Muscle of leg (tissue), 3 donors: ENCODE measurements at regions not wholly inside any gene's neighbourhood (a gene's known extent, or its start where the extent isn't known, plus 50 kb on each side); places are given as distances from the start of the nearest gene placed in this dataset.

ENCODE experiments used
- DNase-seq: peaks from one replicate; pipeline ENCODE4 v3.0.0; 2013
- H3K27ac ChIP-seq: one replicate; pipeline ENCODE4 v1.5.1; 2013; ENCODE audit warnings: mild to moderate bottlenecking, low read length, control low read depth
- H3K27me3 ChIP-seq: one replicate; pipeline ENCODE4 v1.6.1; 2013; ENCODE audit warnings: low read length; ENCODE audit not compliant: control insufficient read depth, insufficient read depth
- H3K36me3 ChIP-seq: one replicate; pipeline ENCODE4 v1.6.1; 2013; ENCODE audit warnings: low read length; ENCODE audit not compliant: control insufficient read depth, insufficient read depth
- H3K4me1 ChIP-seq: one replicate; pipeline ENCODE4 v1.6.1; 2013; ENCODE audit warnings: low read length; ENCODE audit not compliant: control insufficient read depth, insufficient read depth
- H3K4me3 ChIP-seq: one replicate; pipeline ENCODE4 v1.5.1; 2013; ENCODE audit warnings: low read length, control low read depth
- H3K9me3 ChIP-seq: replicated peaks from 2 replicates; pipeline ENCODE4 v1.6.1; 2013; ENCODE audit warnings: low read depth, low read length; ENCODE audit not compliant: control insufficient read depth
- WGBS: methylation state at CpG from one replicate; pipeline ENCODE4 v1.1.5; 2013; ENCODE audit warnings: missing lambda C conversion rate; ENCODE audit not compliant: insufficient coverage; 5-methylcytosine and 5-hydroxymethylcytosine counted together

DNA sequence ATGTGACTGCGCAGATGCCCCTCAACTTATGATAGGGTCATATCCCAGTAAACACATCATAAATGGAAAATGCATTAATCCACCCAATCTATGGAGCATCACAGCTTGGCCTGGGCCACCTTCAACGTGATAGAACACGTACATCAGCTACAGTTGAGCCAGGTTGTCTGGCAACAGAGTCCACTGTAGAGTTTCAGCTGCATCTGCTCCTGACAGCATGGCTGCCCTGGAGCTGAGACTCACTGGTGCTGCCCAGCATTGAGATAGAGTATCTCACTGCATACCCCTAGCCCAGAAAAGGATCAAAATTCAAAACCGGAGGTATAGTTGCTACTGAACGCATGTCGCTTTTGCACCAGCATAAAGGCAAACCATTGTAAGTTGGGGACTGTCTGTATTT, 437.7 kb upstream of the MKI67 start:
- Histone ChIP-seq H3K27ac (no peak overlapping the region), H3K4me3 (no peak overlapping the region), H3K4me1 (peaks cover 36% of the 10 kb centered on the region), H3K36me3 (no peaks in the 10 kb centered on the region), H3K9me3 (peaks cover 14% of the 10 kb centered on the region), H3K27me3 (peaks cover under 1% of the 10 kb centered on the region)
- WGBS, result 98% methylated on average over 6 of the region's 6 CpGs
- DNase-seq, result no peak

DNA sequence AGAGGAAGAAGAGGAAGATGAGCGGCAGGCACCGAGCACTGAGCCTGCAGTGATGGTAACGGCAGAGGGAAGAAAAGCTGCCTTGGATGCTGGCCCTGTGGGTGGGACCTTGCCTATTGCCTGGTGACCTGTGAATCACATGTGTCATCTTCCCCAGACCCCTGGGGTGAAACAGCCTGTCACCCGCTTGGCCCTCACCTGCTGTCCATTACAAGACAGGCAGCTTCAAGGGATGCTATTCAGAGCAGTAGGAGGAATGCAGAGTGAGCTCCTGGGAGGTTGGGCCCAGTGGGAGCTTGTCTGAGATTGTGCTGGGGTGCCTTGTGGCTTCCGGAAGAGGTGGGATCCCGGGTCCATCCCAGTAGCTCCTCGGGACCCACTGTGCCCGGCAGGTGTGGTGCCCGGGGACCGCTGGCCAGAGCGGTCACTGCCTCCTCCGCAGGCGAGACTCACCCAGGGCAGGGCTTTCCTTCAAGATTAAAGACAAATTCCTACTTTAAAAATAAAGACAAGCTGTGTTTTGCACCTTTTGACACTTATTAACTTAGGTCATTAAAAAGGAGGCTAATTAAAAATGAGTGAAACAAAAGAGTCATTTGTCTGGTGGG, 440.2 kb upstream of the MKI67 start:
- DNase-seq, result no peak
- Histone ChIP-seq H3K36me3 (no peaks in the 10 kb centered on the region), H3K27ac (no peak overlapping the region), H3K9me3 (peaks cover 8% of the 10 kb centered on the region), H3K27me3 (peaks cover 2% of the 10 kb centered on the region), H3K4me3 (no peak overlapping the region), H3K4me1 (peaks cover 55% of the 10 kb centered on the region)
- 85% methylated on average over 10 of the region's 13 CpGs for WGBS

DNA sequence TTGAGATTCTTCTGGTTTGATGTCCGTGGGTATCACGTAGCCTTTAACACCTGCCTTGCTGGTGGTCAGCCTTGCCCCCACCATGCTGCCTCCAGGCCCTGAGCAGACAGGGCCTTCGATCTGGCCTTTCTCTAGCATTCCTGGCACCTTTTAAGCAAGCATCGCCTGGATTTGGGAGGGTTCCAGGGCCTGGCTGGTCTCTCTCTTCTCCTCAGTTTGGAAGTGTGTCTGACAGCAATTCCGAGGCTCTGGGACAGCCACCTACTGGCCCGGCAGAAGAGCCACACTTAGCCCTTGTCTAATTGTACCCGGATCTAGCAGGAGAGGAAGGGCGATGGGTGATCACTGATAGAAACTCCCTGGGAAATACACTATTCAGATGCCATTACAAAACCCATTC, 441.3 kb upstream of the MKI67 start:
- WGBS, result 47% methylated on average over 7 of the region's 8 CpGs
- Histone ChIP-seq H3K4me3 (no peak overlapping the region), H3K27ac (peak overlapping the region; percentile 81), H3K27me3 (peaks cover 2% of the 10 kb centered on the region), H3K36me3 (no peaks in the 10 kb centered on the region), H3K9me3 (no peaks in the 10 kb centered on the region), H3K4me1 (peaks cover 62% of the 10 kb centered on the region)
- peak; percentile 67 for DNase-seq

DNA sequence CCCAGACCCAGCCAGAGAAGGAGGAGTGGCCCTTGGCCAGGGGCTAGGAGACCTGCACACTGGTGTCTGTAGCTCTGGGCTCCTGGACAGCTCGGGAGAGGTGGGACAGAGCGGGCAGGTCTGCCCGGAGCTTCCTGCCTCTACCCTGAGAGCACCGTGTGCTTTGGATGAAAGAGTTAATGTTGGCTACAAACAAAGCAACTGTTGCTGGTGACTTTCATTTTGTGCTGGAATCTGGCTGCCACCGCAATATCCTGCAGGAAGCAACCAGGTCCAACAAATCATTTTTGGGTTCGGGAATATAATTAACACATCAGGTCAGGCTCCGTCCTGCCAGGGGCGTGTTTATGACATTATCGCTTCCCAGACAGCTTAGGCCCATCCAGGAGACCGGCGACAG, 441.8 kb upstream of the MKI67 start:
- H3K27me3 ChIP-seq, result peaks cover 2% of the 10 kb centered on the region
- H3K9me3 ChIP-seq, result no peaks in the 10 kb centered on the region
- H3K4me3 ChIP-seq, result no peak overlapping the region
- DNase-seq, result peak; percentile 36
- H3K36me3 ChIP-seq, result no peaks in the 10 kb centered on the region
- peaks cover 67% of the 10 kb centered on the region for H3K4me1 ChIP-seq
- 52% methylated on average over 9 of the region's 11 CpGs for WGBS
- H3K27ac ChIP-seq, result peak overlapping the region; percentile 81

DNA sequence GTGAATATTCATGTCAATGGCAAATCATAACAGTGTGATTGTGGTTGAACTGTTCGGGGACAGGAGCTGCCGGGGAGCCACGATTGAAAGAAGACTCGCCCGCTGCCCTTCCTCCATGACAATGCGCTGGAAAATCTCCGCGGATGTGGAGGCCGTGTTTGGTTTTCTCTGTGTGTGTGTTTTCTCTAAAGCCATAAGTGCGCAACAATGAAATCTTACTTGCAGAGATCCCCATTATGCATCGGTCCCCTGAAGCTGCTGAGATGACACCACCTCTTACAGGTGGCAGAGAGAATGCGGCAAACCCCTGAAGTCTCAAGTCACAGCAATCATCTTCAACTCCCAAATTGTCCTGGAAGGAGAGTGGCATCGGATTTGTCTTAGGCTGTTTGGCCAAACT, 442.3 kb upstream of the MKI67 start:
- no peak overlapping the region for H3K4me3 ChIP-seq
- H3K9me3 ChIP-seq, result no peaks in the 10 kb centered on the region
- peaks cover 72% of the 10 kb centered on the region for H3K4me1 ChIP-seq
- no peaks in the 10 kb centered on the region for H3K36me3 ChIP-seq
- DNase-seq, result peak; percentile 32
- peaks cover 2% of the 10 kb centered on the region for H3K27me3 ChIP-seq
- WGBS, result 87% methylated on average over 11 of the region's 13 CpGs
- H3K27ac ChIP-seq, result peak overlapping the region; percentile 81

- peaks cover 77% of the 10 kb centered on the region for H3K4me1 ChIP-seq
- 61% methylated on average over 23 of the region's 24 CpGs for WGBS
- DNase-seq, result peak; percentile 77
Measured at GRCh38 chr10:128568990-128569945, 443.0 kb upstream of the MKI67 start.

GRCh38 chr10:128570319-128570995, 444.2 kb upstream of the MKI67 start:
- Histone ChIP-seq H3K4me1 (peaks cover 83% of the 10 kb centered on the region), H3K9me3 (no peaks in the 10 kb centered on the region), H3K4me3 (no peak overlapping the region), H3K27me3 (peaks cover 2% of the 10 kb centered on the region), H3K36me3 (no peaks in the 10 kb centered on the region), H3K27ac (peak overlapping the region; percentile 51)
- DNase-seq, result peak; percentile 32
- WGBS, result 67% methylated on average over 11 of the region's 12 CpGs

More at GRCh38 chr10:128568990-128569945, 443.0 kb upstream of the MKI67 start:
- H3K4me3 ChIP-seq, result no peak overlapping the region
- no peaks in the 10 kb centered on the region for H3K9me3 ChIP-seq
- no peaks in the 10 kb centered on the region for H3K36me3 ChIP-seq
- H3K27ac ChIP-seq, result peak overlapping the region; percentile 81
- H3K27me3 ChIP-seq, result peaks cover 2% of the 10 kb centered on the region

DNA sequence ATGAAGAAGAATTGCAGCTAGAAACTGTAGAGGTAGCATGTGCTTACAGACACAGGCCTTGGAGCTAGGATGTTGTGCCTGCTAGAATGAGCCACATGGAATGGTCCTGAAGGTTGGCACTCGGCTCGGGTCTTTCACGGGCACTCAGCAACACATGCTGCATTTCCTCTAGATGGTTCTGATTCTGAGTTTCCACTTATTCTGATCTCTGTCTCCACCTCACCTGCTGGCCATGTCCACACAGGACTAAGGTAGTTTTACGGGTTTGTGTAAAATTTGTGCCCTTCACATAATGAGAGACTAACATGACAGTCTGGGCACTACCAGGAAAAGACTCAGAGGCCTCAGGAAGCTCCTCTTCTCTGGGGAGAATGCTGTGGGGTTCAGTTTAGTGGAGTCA, 444.8 kb upstream of the MKI67 start:
- WGBS, result 95% methylated on average over 3 of the region's 4 CpGs
- Histone ChIP-seq H3K4me1 (peaks cover 81% of the 10 kb centered on the region), H3K27me3 (peaks cover 2% of the 10 kb centered on the region), H3K36me3 (no peaks in the 10 kb centered on the region), H3K27ac (peak overlapping the region; percentile 51), H3K9me3 (no peaks in the 10 kb centered on the region), H3K4me3 (no peak overlapping the region)
- DNase-seq, result no peak

DNA sequence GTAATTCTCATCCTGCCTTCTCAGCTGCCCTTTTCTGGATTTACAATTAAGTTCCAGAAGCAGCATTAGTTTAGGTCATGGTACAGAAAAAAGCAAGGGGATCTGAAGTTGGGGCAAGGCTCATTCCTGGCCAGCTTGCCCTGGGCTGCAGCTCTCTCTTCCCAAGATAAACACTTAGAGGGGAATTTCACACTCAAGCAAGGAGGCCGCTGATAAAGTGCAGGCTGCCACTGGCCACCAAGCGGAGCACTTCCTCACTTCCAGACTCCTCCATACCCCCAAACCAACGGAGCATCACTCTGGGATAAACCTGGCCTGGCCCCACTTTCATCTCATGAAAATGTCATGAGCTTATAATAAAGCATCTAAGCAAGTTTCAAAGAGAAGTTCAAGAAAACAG, 445.5 kb upstream of the MKI67 start:
- Histone ChIP-seq H3K4me1 (peaks cover 80% of the 10 kb centered on the region), H3K27ac (peak overlapping the region; percentile 51), H3K9me3 (no peaks in the 10 kb centered on the region), H3K36me3 (no peaks in the 10 kb centered on the region), H3K4me3 (no peak overlapping the region), H3K27me3 (peaks cover 2% of the 10 kb centered on the region)
- WGBS, result 80% methylated on average over 1 of the region's 3 CpGs
- DNase-seq, result no peak

DNA sequence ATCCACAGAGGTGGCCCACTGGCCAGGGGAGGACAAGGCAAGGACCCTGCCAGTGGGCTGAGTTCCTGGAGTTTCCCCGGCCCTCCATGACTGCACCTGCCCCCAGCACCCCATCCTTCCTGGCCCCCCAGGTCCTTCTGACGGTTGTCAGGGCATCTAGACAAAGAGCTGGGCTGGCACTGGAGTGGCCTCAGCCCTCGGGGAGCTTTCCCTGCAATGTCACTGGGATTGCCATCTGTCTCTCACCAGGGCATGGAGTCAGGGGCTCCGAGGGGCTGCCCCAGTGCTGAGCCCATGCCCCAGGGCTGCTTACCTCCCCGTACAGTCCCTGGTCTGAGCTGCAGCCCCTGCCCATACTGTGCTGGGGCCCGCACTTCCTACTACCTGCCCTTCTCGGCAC, 446.5 kb upstream of the MKI67 start:
- H3K36me3 ChIP-seq, result no peaks in the 10 kb centered on the region
- no peak for DNase-seq
- H3K4me1 ChIP-seq, result peaks cover 78% of the 10 kb centered on the region
- H3K9me3 ChIP-seq, result no peaks in the 10 kb centered on the region
- peaks cover 2% of the 10 kb centered on the region for H3K27me3 ChIP-seq
- peak overlapping the region; percentile 94 for H3K27ac ChIP-seq
- no peak overlapping the region for H3K4me3 ChIP-seq
- WGBS, result 56% methylated on average over 7 of the region's 7 CpGs
